ACC112 (cell line): ENCODE measurements at regions not wholly inside any gene's neighbourhood (a gene's known extent, or its start where the extent isn't known, plus 50 kb on each side); places are given as distances from the start of the nearest gene placed in this dataset.
A peak's percentile ranks its signal among the peaks of the same experiment; 100 is the strongest.
"Not testable (repeated sequence)": the region's sequence is repeated elsewhere in the genome, so short reads cannot be mapped to it uniquely, and the experiment has no call there.

Experiments used
- H2AFZ ChIP-seq: fragments of 200-600 bp; sonication (generic); one replicate; pipeline ENCODE4 v1.6.0; 2017; ENCODE audit warnings: antibody characterized with exemption, low read length; ENCODE audit not compliant: unreplicated experiment
- H3K27ac ChIP-seq: fragments of 200-600 bp; sonication (generic); 2 replicates; pipeline ENCODE4 v1.5.1; 2014; ENCODE audit warnings: low read depth, mild to moderate bottlenecking, antibody characterized with exemption, low read length, moderate library complexity
- H3K27me3 ChIP-seq: fragments of 200-600 bp; sonication (generic); 2 replicates; pipeline ENCODE4 v1.6.1; 2014; ENCODE audit warnings: mild to moderate bottlenecking, antibody characterized with exemption, low read length, moderate library complexity, mixed read lengths; ENCODE audit not compliant: insufficient read depth
- H3K36me3 ChIP-seq: fragments of 200-600 bp; sonication (generic); 2 replicates; pipeline ENCODE4 v1.6.1; 2016; ENCODE audit warnings: mild to moderate bottlenecking, antibody characterized with exemption, low read length, moderate library complexity, mixed read lengths; ENCODE audit not compliant: insufficient read depth
- H3K4me1 ChIP-seq: fragments of 200-600 bp; sonication (generic); one replicate; pipeline ENCODE4 v1.6.1; 2016; ENCODE audit warnings: low read length, mixed read lengths; ENCODE audit not compliant: insufficient read depth, unreplicated experiment, control insufficient read depth
- H3K4me3 ChIP-seq: fragments of 200-600 bp; sonication (generic); 2 replicates; pipeline ENCODE4 v1.5.1; 2014; ENCODE audit warnings: mild to moderate bottlenecking, low read depth, low read length
- H3K79me2 ChIP-seq: fragments of 200-600 bp; sonication (generic); one replicate; pipeline ENCODE4 v1.6.0; 2016; ENCODE audit warnings: low read length; ENCODE audit not compliant: control insufficient read depth, unreplicated experiment, insufficient read depth

DNA sequence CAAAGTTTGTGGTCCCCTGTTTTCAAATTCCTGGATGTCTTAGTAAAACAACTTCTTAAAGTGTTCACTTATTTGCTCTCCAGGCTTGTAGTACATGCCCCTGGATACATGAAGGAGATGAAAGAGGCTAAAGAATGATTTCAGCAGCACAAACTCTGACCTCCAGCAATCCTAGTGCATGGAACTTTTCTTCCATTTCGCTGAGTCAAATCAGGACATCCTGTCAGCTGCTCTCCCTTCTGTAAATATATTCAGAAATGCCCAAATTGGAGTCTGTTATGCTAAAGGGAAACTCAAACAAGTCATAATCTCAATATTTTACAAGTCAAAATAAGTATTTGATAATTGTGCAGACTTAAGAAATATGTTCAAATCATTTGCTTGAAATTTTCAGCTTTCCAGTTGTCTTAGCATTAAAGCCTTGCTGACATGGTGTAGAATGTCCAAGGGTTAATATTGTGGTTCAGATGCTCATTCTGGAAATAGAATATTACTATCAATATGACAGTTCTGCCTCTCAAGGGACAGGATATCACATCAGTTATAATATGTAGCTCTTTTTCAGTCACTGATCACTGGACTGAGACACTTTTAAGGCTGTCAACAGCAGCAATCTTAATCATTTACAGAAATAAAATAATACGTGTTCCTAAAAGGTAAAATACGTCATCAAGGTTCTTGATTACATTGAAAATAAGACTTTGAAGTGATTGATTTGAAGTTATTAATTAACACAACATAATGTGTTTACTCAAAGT is 1157.3 kb downstream of the PLA2G4A start:
- Histone ChIP-seq H3K27ac (no peak overlapping the region), H3K4me3 (no peak overlapping the region), H3K79me2 (no peaks in the 10 kb centered on the region), H3K36me3 (no peaks in the 10 kb centered on the region), H3K27me3 (no peaks in the 10 kb centered on the region), H2AFZ (peak overlapping the region; percentile 91), H3K4me1 (peaks cover under 1% of the 10 kb centered on the region)

GRCh38 chr1:187987236-187987776 is 1158.6 kb downstream of the PLA2G4A start:
- no peaks in the 10 kb centered on the region for H3K27me3 ChIP-seq
- H3K36me3 ChIP-seq: no peaks in the 10 kb centered on the region
- H3K79me2 ChIP-seq: no peaks in the 10 kb centered on the region
- H2AFZ ChIP-seq: peak overlapping the region; percentile 75
- peak overlapping the region; percentile 27; the same call in 1 of the 2 replicates for H3K4me3 ChIP-seq
- peaks cover 5% of the 10 kb centered on the region for H3K4me1 ChIP-seq
- no peak overlapping the region for H3K27ac ChIP-seq

GRCh38 chr1:187991944-187992343 is 1163.2 kb downstream of the PLA2G4A start:
- Histone ChIP-seq H3K79me2 (no peaks in the 10 kb centered on the region), H3K27ac (no peak overlapping the region), H2AFZ (no peak overlapping the region), H3K4me1 (peaks cover 5% of the 10 kb centered on the region), H3K36me3 (no peaks in the 10 kb centered on the region), H3K27me3 (no peaks in the 10 kb centered on the region), H3K4me3 (no peak overlapping the region)

DNA sequence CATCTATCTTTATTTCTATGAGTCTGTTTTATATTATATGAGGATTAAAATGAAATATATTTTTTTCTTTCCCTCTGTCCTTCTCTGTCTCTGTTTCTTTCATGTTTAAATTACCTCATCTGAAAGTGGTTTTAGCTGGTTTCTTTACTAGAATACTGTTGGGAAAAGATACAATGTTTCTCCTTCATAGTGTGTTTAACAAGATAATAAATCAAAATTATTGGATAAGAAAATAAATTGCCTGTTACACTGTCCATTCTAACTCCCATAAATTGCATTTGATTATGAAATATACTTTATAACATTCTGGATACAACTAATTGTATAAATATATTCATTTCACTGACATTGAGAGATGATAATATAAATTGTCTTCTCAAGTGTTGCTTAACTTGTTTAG is 1168.0 kb downstream of the PLA2G4A start:
- Histone ChIP-seq H2AFZ (no peak overlapping the region), H3K79me2 (no peaks in the 10 kb centered on the region), H3K4me3 (no peak overlapping the region), H3K4me1 (no peaks in the 10 kb centered on the region), H3K27ac (no peak overlapping the region), H3K27me3 (no peaks in the 10 kb centered on the region), H3K36me3 (no peaks in the 10 kb centered on the region)

GRCh38 chr1:187999973-188000372 is 1171.2 kb downstream of the PLA2G4A start:
- Histone ChIP-seq H3K36me3 (no peaks in the 10 kb centered on the region), H3K27me3 (no peaks in the 10 kb centered on the region), H3K4me3 (no peak overlapping the region), H2AFZ (no peak overlapping the region), H3K79me2 (no peaks in the 10 kb centered on the region), H3K4me1 (no peaks in the 10 kb centered on the region), H3K27ac (no peak overlapping the region)

- H3K4me1 ChIP-seq, H3K36me3 ChIP-seq, H3K27ac ChIP-seq, H3K4me3 ChIP-seq, H3K27me3 ChIP-seq, H3K79me2 ChIP-seq: not testable (repeated sequence)
- peak overlapping the region; percentile 9 for H2AFZ ChIP-seq
Observed at GRCh38 chr1:188003687-188004086, 1174.9 kb downstream of the PLA2G4A start.

DNA sequence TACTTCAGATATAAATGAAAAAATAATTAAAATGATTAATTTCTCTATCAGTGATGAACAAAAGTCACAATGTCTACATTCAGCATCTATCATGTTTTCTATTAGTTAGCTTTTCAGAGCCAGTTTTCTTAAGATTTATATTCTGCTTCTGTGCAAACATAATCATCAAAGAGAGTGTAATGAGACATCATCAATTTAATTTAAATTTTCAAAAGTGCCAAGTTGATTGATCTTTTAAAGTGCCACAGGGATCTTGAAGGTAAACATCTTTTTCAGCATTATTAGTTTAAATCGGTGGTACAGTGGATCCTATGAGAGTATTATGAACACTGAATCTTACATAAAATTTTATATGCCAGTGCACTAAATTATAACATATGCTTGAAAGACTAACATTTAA is 1176.1 kb downstream of the PLA2G4A start:
- no peak overlapping the region for H3K27ac ChIP-seq
- H3K4me3 ChIP-seq: no peak overlapping the region

GRCh38 chr1:188006354-188006753 is 1177.6 kb downstream of the PLA2G4A start:
- H3K4me3 ChIP-seq: no peak overlapping the region

More for the DNA sequence above, 1176.1 kb downstream of the PLA2G4A start:
- Histone ChIP-seq H3K36me3 (no peaks in the 10 kb centered on the region), H3K27me3 (no peaks in the 10 kb centered on the region), H2AFZ (no peak overlapping the region), H3K4me1 (no peaks in the 10 kb centered on the region), H3K79me2 (no peaks in the 10 kb centered on the region)

GRCh38 chr1:188013222-188013849 is 1184.6 kb downstream of the PLA2G4A start:
- not testable (repeated sequence) for H3K4me3 ChIP-seq, H3K4me1 ChIP-seq, H2AFZ ChIP-seq, H3K36me3 ChIP-seq, H3K79me2 ChIP-seq, H3K27ac ChIP-seq, H3K27me3 ChIP-seq

More at GRCh38 chr1:188006354-188006753, 1177.6 kb downstream of the PLA2G4A start:
- no peaks in the 10 kb centered on the region for H3K79me2 ChIP-seq
- no peaks in the 10 kb centered on the region for H3K27me3 ChIP-seq
- H3K27ac ChIP-seq: no peak overlapping the region
- peak overlapping the region; percentile 54 for H2AFZ ChIP-seq
- H3K4me1 ChIP-seq: no peaks in the 10 kb centered on the region
- no peaks in the 10 kb centered on the region for H3K36me3 ChIP-seq

- Histone ChIP-seq H3K27ac (no peak overlapping the region), H2AFZ (no peak overlapping the region), H3K4me1 (no peaks in the 10 kb centered on the region), H3K27me3 (no peaks in the 10 kb centered on the region), H3K36me3 (no peaks in the 10 kb centered on the region), H3K79me2 (no peaks in the 10 kb centered on the region), H3K4me3 (no peak overlapping the region)
Observed at GRCh38 chr1:188017921-188018320, 1189.2 kb downstream of the PLA2G4A start.

- Histone ChIP-seq H3K4me3 (no peak overlapping the region), H3K4me1 (peaks cover 21% of the 10 kb centered on the region), H3K27me3 (no peaks in the 10 kb centered on the region), H3K36me3 (no peaks in the 10 kb centered on the region), H3K27ac (no peak overlapping the region), H2AFZ (no peak overlapping the region), H3K79me2 (no peaks in the 10 kb centered on the region)
Observed at GRCh38 chr1:188022661-188023060, 1193.9 kb downstream of the PLA2G4A start.
